ENCODE measurements at regions not wholly inside any gene's neighbourhood (a gene's known extent, or its start where the extent isn't known, plus 50 kb on each side); places are given as distances from the start of the nearest gene placed in this dataset.

DNA sequence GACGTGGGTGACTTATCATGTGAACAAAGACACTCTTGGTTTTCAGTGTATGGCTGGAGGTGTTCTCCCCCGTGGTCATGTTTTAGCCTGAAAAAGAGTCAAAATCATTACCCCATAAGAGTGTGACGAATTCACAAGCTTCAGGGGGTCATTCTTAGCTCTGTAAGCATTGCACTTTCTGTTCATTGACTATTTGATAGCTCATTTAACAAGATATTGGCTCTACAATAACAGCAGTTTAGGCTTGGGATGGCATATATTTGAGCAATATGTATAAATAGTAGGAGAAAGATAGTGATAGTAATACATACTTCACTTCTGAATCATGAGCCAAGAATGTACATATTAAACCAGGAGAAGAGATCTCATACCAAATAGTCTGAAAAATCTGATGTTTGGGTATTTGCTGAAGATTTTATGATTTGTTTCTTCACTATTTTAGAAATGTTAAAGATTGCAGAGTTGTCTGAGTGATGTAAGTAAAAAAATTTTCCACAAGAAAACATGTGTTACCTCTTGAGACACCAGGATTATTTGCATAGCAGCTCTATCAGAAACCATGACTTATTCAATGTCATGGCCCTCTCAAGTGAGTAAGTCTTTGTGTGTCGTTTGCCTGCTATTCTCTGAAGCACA lies 996.0 kb downstream of the OTOL1 start:
- Histone ChIP-seq H3K4me3 (ENCODE audit: low read length in 3 of 3) (no peak overlapping the region), H3K27me3 (ENCODE audit: control insufficient read depth in 3 of 3, insufficient read depth in 3 of 3, low read length in 3 of 3) (no peaks in the 10 kb centered on the region), H3K27ac (ENCODE audit: low read depth, low read length) (no peak overlapping the region), H3K9ac (ENCODE audit: low read depth in 1 of 3, low read length in 3 of 3) (no peak overlapping the region), H3K9me3 (ENCODE audit: control insufficient read depth in 3 of 3, low read length in 3 of 3) (no peaks in the 10 kb centered on the region), H3K36me3 (ENCODE audit: control insufficient read depth in 3 of 3, insufficient read depth in 3 of 3, low read length in 3 of 3) (no peaks in the 10 kb centered on the region), H3K4me1 (ENCODE audit: control insufficient read depth in 3 of 3, insufficient read depth in 3 of 3, low read length in 3 of 3) (no peaks in the 10 kb centered on the region)

DNA sequence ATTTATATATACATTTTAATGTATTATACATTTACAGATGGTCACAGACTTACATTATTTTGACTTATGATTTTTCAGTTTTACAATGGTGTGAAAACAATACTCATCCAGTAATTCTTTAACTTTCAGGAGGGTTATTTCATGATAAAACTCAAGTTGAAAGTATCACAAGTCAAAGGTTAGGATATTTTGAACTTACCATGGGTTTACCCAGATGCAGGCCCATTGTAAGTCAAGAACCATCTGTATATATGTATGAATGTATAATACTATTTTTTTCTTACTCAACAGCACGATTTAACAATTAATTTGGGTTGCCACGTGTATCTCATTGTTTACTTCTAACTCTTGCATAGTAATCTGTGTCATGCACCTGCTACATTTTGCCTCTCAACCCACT lies 1002.0 kb downstream of the OTOL1 start:
- H3K27me3 ChIP-seq (ENCODE audit: control insufficient read depth in 3 of 3, insufficient read depth in 3 of 3, low read length in 3 of 3) = no peaks in the 10 kb centered on the region
- no peaks in the 10 kb centered on the region for H3K9me3 ChIP-seq (ENCODE audit: control insufficient read depth in 3 of 3, low read length in 3 of 3)
- no peak overlapping the region for H3K27ac ChIP-seq (ENCODE audit: low read depth, low read length)
- H3K36me3 ChIP-seq (ENCODE audit: control insufficient read depth in 3 of 3, insufficient read depth in 3 of 3, low read length in 3 of 3) = no peaks in the 10 kb centered on the region
- no peak overlapping the region for H3K4me3 ChIP-seq (ENCODE audit: low read length in 3 of 3)
- H3K4me1 ChIP-seq (ENCODE audit: control insufficient read depth in 3 of 3, insufficient read depth in 3 of 3, low read length in 3 of 3) = no peaks in the 10 kb centered on the region
- H3K9ac ChIP-seq (ENCODE audit: low read depth in 1 of 3, low read length in 3 of 3) = no peak overlapping the region

DNA sequence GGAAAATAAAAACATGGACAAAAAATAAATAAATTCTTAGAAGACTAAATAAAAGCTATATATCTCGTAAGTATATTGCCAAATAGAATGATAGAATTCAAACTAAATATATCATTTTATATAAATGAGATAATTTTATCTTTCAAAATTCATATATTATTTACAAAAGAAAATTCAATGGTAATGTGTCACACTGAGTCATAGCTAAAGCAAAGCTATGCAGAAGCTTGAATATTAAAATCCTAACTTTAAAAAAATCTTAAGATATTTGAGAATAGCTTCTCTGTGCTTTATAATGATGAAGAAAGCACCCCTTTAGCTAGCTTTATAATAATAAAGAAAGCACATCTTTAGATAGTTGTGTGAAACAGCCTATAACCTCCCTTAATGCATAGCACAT lies 1010.8 kb downstream of the OTOL1 start:
- no peaks in the 10 kb centered on the region for H3K27me3 ChIP-seq (ENCODE audit: control insufficient read depth in 3 of 3, insufficient read depth in 3 of 3, low read length in 3 of 3)
- no peak overlapping the region for H3K27ac ChIP-seq (ENCODE audit: low read depth, low read length)
- no peak overlapping the region for H3K4me3 ChIP-seq (ENCODE audit: low read length in 3 of 3)
- no peak overlapping the region for H3K9ac ChIP-seq (ENCODE audit: low read depth in 1 of 3, low read length in 3 of 3)
- no peaks in the 10 kb centered on the region for H3K9me3 ChIP-seq (ENCODE audit: control insufficient read depth in 3 of 3, low read length in 3 of 3)
- H3K4me1 ChIP-seq (ENCODE audit: control insufficient read depth in 3 of 3, insufficient read depth in 3 of 3, low read length in 3 of 3) = no peaks in the 10 kb centered on the region
- H3K36me3 ChIP-seq (ENCODE audit: control insufficient read depth in 3 of 3, insufficient read depth in 3 of 3, low read length in 3 of 3) = no peaks in the 10 kb centered on the region

DNA sequence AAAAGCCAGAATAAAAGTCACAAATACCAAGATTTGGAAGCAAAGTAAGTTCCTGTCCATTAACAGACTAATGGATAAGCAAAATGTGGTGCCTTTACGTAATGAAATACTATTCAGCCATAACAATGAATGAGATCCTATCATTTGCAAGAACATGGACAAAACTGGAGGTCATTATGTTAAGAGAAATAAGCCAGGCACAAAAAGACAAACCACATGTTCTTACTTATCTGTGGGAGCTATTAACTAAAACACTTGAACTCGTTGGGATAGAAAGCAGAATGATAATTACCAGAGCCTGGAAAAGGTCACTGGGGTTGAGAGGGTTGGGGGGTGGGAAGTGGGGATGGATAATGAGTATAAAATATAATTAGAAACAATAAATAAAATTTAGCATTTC lies 1015.9 kb downstream of the OTOL1 start:
- H3K27me3 ChIP-seq (ENCODE audit: control insufficient read depth in 3 of 3, insufficient read depth in 3 of 3, low read length in 3 of 3) = no peaks in the 10 kb centered on the region
- H3K4me3 ChIP-seq (ENCODE audit: low read length in 3 of 3) = no peak overlapping the region
- no peak overlapping the region for H3K27ac ChIP-seq (ENCODE audit: low read depth, low read length)
- no peaks in the 10 kb centered on the region for H3K36me3 ChIP-seq (ENCODE audit: control insufficient read depth in 3 of 3, insufficient read depth in 3 of 3, low read length in 3 of 3)
- no peaks in the 10 kb centered on the region for H3K4me1 ChIP-seq (ENCODE audit: control insufficient read depth in 3 of 3, insufficient read depth in 3 of 3, low read length in 3 of 3)
- H3K9me3 ChIP-seq (ENCODE audit: control insufficient read depth in 3 of 3, low read length in 3 of 3) = no peaks in the 10 kb centered on the region
- H3K9ac ChIP-seq (ENCODE audit: low read depth in 1 of 3, low read length in 3 of 3) = no peak overlapping the region

DNA sequence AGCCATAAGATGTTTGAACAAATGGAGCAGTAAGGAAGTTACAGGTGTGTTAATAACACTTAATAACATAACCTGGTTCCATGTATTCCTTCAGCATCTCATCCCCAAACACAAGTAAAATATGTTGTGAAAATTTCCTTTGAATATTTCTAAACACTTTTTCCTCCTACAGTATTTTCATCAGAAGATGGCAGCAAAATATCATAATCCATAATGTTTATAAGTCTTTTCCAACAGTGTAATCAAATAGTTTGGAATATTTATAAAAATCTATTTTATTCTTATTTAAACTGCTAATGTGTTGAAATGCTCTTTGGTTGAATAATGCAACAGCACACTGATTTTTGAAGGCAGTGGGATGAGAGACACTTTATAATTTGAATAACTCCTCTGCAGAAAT lies 1020.5 kb downstream of the OTOL1 start:
- H3K36me3 ChIP-seq (ENCODE audit: control insufficient read depth in 3 of 3, insufficient read depth in 3 of 3, low read length in 3 of 3) = no peaks in the 10 kb centered on the region
- H3K9ac ChIP-seq (ENCODE audit: low read depth in 1 of 3, low read length in 3 of 3) = no peak overlapping the region
- no peak overlapping the region for H3K27ac ChIP-seq (ENCODE audit: low read depth, low read length)
- no peak overlapping the region for H3K4me3 ChIP-seq (ENCODE audit: low read length in 3 of 3)
- no peaks in the 10 kb centered on the region for H3K27me3 ChIP-seq (ENCODE audit: control insufficient read depth in 3 of 3, insufficient read depth in 3 of 3, low read length in 3 of 3)
- no peaks in the 10 kb centered on the region for H3K9me3 ChIP-seq (ENCODE audit: control insufficient read depth in 3 of 3, low read length in 3 of 3)
- H3K4me1 ChIP-seq (ENCODE audit: control insufficient read depth in 3 of 3, insufficient read depth in 3 of 3, low read length in 3 of 3) = no peaks in the 10 kb centered on the region

DNA sequence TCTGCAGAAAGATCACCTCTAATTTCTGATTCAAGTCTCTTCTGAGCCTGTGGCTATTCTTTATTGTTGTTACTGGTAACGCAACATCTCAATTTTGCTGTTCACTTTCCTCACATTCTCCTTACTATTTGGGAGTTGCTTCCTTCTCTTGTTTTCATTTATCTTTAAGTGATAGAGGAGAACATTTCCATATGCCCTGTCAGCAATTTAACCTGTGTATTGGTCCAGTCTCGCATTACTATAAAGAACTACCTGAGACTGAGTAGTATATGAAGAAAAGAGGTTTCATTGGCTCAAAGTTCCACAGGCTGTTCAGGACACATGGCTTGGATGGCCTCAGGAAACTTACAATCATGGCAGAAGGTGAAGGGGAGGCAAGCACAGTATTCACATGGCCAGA lies 1025.1 kb downstream of the OTOL1 start:
- Histone ChIP-seq H3K36me3 (ENCODE audit: control insufficient read depth in 3 of 3, insufficient read depth in 3 of 3, low read length in 3 of 3) (no peaks in the 10 kb centered on the region), H3K9me3 (ENCODE audit: control insufficient read depth in 3 of 3, low read length in 3 of 3) (no peaks in the 10 kb centered on the region), H3K27me3 (ENCODE audit: control insufficient read depth in 3 of 3, insufficient read depth in 3 of 3, low read length in 3 of 3) (no peaks in the 10 kb centered on the region), H3K9ac (ENCODE audit: low read depth in 1 of 3, low read length in 3 of 3) (no peak overlapping the region), H3K4me3 (ENCODE audit: low read length in 3 of 3) (no peak overlapping the region), H3K4me1 (ENCODE audit: control insufficient read depth in 3 of 3, insufficient read depth in 3 of 3, low read length in 3 of 3) (peaks cover 0 to 14% (median 8%) of the 10 kb centered on the region in 3 donors), H3K27ac (ENCODE audit: low read depth, low read length) (no peak overlapping the region)

DNA sequence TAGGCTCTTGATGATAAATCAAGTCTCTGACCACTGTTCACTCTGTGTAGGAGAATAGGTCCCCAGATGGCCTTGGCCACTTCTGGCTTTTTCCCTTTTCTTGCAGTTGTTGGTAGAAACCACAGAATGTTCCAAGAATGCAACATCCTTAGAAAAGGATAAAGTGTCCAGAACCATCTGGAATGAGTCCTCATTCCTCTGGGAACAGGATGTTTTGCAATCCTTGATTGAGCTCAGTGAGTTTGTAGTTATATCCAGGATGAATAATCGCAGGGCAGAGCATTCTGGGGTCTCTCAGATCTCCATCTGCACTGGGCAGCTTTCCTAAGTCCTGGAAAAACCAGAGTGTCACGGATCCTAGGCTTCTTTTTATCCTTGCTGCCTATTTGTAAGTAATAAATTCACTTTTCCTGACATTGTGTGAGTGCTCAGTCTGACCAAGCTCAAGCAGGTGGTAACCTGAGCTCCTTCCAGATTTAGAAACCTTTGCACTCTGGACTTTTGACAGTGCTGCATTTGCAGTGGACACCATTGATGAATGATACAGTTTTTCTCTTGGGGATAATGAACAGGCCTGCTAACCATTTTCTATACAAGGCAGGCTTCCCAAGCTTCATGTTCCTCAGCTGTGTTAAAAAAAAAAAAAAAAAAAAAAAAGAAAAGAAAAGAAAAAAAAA lies 1028.6 kb downstream of the OTOL1 start:
- no peak overlapping the region for H3K9ac ChIP-seq (ENCODE audit: low read depth in 1 of 3, low read length in 3 of 3)
- no peak overlapping the region for H3K27ac ChIP-seq (ENCODE audit: low read depth, low read length)
- H3K4me1 ChIP-seq (ENCODE audit: control insufficient read depth in 3 of 3, insufficient read depth in 3 of 3, low read length in 3 of 3) = peaks cover 0 to 14% (median 8%) of the 10 kb centered on the region in 3 donors
- no peaks in the 10 kb centered on the region for H3K9me3 ChIP-seq (ENCODE audit: control insufficient read depth in 3 of 3, low read length in 3 of 3)
- no peak overlapping the region for H3K4me3 ChIP-seq (ENCODE audit: low read length in 3 of 3)
- no peaks in the 10 kb centered on the region for H3K36me3 ChIP-seq (ENCODE audit: control insufficient read depth in 3 of 3, insufficient read depth in 3 of 3, low read length in 3 of 3)
- H3K27me3 ChIP-seq (ENCODE audit: control insufficient read depth in 3 of 3, insufficient read depth in 3 of 3, low read length in 3 of 3) = no peaks in the 10 kb centered on the region

DNA sequence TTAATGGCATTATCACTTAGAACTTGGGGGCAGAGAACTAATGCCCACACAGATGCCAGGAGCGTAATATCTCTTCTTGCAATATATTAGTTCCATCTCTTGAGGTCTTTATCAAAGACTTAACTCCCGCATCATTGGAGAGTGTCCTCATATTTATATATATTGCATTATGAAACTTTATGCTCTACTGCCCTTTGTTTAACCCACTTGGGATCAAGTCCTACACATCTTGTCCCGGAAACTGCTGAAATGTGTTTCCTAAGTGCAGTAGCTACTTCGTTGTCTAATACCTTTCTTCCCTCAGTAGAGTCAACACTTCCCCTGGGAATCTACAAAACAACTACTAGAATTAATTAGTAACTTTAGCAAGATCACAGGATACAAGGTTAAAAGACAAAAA lies 1029.2 kb downstream of the OTOL1 start:
- Histone ChIP-seq H3K4me1 (ENCODE audit: control insufficient read depth in 3 of 3, insufficient read depth in 3 of 3, low read length in 3 of 3) (peaks cover 0 to 14% (median 8%) of the 10 kb centered on the region in 3 donors), H3K36me3 (ENCODE audit: control insufficient read depth in 3 of 3, insufficient read depth in 3 of 3, low read length in 3 of 3) (no peaks in the 10 kb centered on the region)

DNA sequence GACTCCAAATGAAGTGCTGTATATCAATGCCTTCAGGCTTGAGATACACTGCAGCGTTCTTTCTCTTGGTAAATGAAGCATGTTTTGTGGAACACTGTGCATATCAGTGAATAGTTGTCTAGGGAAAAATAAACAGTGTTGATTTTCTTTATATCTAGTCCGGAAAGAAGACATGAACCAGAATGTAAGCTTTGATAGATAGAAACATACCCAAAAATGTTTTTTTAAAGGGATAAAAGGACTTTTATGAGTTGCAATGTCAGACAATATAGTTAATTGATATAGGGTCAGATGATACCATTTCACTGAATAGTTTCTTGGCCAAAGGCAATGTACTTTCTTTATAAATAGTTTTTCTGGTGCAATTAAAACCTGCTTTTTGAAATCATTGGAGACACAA lies 1037.8 kb downstream of the OTOL1 start:
- no peak overlapping the region for H3K4me3 ChIP-seq (ENCODE audit: low read length in 3 of 3)
- H3K4me1 ChIP-seq (ENCODE audit: control insufficient read depth in 3 of 3, insufficient read depth in 3 of 3, low read length in 3 of 3) = no peaks in the 10 kb centered on the region
- no peak overlapping the region for H3K9ac ChIP-seq (ENCODE audit: low read depth in 1 of 3, low read length in 3 of 3)
- H3K27me3 ChIP-seq (ENCODE audit: control insufficient read depth in 3 of 3, insufficient read depth in 3 of 3, low read length in 3 of 3) = no peaks in the 10 kb centered on the region
- H3K36me3 ChIP-seq (ENCODE audit: control insufficient read depth in 3 of 3, insufficient read depth in 3 of 3, low read length in 3 of 3) = no peaks in the 10 kb centered on the region
- no peaks in the 10 kb centered on the region for H3K9me3 ChIP-seq (ENCODE audit: control insufficient read depth in 3 of 3, low read length in 3 of 3)
- no peak overlapping the region for H3K27ac ChIP-seq (ENCODE audit: low read depth, low read length)

More for the DNA sequence above, 1029.2 kb downstream of the OTOL1 start:
- no peaks in the 10 kb centered on the region for H3K9me3 ChIP-seq (ENCODE audit: control insufficient read depth in 3 of 3, low read length in 3 of 3)
- no peak overlapping the region for H3K4me3 ChIP-seq (ENCODE audit: low read length in 3 of 3)
- H3K9ac ChIP-seq (ENCODE audit: low read depth in 1 of 3, low read length in 3 of 3) = no peak overlapping the region
- H3K27me3 ChIP-seq (ENCODE audit: control insufficient read depth in 3 of 3, insufficient read depth in 3 of 3, low read length in 3 of 3) = no peaks in the 10 kb centered on the region
- no peak overlapping the region for H3K27ac ChIP-seq (ENCODE audit: low read depth, low read length)

DNA sequence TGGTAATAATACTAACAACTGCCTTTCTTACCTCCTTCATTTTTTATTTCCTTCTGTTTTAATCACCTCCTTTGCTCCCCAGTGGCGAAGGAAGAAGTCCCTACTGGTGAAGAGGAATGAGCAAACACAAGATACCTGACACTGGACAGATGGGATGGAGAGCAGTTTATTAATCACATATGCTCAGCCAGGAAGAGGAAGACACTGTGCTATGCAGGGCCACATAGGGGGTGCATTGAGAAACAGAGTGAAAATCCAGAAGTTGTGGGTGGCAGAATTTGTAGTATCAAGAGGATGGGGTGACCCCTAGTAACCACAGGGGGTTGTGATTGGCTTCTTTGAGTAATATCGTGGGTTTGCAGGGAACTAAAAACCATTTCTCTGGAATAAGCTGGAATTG lies 1041.9 kb downstream of the OTOL1 start:
- H3K9ac ChIP-seq (ENCODE audit: low read depth in 1 of 3, low read length in 3 of 3) = no peak overlapping the region
- no peaks in the 10 kb centered on the region for H3K4me1 ChIP-seq (ENCODE audit: control insufficient read depth in 3 of 3, insufficient read depth in 3 of 3, low read length in 3 of 3)
- H3K27ac ChIP-seq (ENCODE audit: low read depth, low read length) = no peak overlapping the region
- H3K4me3 ChIP-seq (ENCODE audit: low read length in 3 of 3) = no peak overlapping the region
- no peaks in the 10 kb centered on the region for H3K27me3 ChIP-seq (ENCODE audit: control insufficient read depth in 3 of 3, insufficient read depth in 3 of 3, low read length in 3 of 3)
- H3K9me3 ChIP-seq (ENCODE audit: control insufficient read depth in 3 of 3, low read length in 3 of 3) = no peaks in the 10 kb centered on the region
- no peaks in the 10 kb centered on the region for H3K36me3 ChIP-seq (ENCODE audit: control insufficient read depth in 3 of 3, insufficient read depth in 3 of 3, low read length in 3 of 3)

All from skeletal muscle tissue (tissue), 3 donors.